ENCODE measurements at regions not wholly inside any gene's neighbourhood (a gene's known extent, or its start where the extent isn't known, plus 50 kb on each side); places are given as distances from the start of the nearest gene placed in this dataset.

DNA sequence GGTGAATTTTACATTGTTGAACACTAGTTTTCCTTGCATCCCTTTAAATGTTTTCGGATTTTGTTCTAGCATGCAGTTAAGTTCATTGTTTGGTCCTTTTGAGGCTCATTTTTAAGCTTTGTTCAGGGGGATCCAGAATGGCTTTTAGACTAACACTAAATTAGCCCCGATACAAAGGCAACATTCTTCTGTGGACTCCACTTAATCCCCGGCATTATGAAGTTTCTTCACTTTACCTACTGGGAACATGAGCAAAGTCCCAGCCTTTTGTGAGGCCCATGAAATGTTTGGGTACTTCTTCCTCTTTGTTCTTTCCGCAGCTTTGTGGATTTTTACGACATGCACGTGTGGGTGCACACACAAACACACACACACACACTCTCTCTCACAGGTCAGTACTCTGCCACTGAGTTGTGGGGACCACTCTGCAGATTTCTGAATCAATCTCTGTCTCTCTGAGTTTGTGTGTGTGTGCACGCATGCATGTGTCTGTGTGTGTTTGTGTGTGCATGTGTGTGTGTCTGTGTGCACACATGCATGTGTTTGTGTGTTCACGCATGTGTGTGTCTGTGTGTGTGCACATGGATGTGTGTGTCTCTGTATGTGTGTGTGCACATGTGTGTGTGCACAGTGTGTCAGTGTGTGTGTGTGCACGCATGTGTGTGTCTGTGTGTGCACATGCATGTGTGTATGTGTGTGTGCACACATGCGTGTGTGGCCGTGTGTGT lies 240.4 kb upstream of the TNRC6C start:
- H3K36me3 ChIP-seq (ENCODE audit: low read depth) = no peaks in the 10 kb centered on the region
- ATAC-seq (ENCODE audit: low read depth) (no peak), DNase-seq (ENCODE audit: low spot score) (no peak)

GRCh38 chr17:77718669-77718961 lies 239.9 kb upstream of the TNRC6C start:
- Histone ChIP-seq H3K36me3 (ENCODE audit: low read depth) (no peaks in the 10 kb centered on the region), H3K4me1 (ENCODE audit: insufficient read depth, poor library complexity, severe bottlenecking) (no peaks in the 10 kb centered on the region), H3K27me3 (ENCODE audit: insufficient read depth, poor library complexity, severe bottlenecking) (peaks cover 11% of the 10 kb centered on the region), H3K9me3 (ENCODE audit: severe bottlenecking) (peaks cover 2% of the 10 kb centered on the region), H3K27ac (ENCODE audit: poor library complexity, severe bottlenecking) (no peak overlapping the region), H3K4me3 (ENCODE audit: severe bottlenecking) (no peak overlapping the region)
- ATAC-seq (ENCODE audit: low read depth) = no peak
- no peak for DNase-seq (ENCODE audit: low spot score)
- TF ChIP-seq, protein P1, sequence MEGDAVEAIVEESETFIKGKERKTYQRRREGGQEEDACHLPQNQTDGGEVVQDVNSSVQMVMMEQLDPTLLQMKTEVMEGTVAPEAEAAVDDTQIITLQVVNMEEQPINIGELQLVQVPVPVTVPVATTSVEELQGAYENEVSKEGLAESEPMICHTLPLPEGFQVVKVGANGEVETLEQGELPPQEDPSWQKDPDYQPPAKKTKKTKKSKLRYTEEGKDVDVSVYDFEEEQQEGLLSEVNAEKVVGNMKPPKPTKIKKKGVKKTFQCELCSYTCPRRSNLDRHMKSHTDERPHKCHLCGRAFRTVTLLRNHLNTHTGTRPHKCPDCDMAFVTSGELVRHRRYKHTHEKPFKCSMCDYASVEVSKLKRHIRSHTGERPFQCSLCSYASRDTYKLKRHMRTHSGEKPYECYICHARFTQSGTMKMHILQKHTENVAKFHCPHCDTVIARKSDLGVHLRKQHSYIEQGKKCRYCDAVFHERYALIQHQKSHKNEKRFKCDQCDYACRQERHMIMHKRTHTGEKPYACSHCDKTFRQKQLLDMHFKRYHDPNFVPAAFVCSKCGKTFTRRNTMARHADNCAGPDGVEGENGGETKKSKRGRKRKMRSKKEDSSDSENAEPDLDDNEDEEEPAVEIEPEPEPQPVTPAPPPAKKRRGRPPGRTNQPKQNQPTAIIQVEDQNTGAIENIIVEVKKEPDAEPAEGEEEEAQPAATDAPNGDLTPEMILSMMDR (IDR thresholded peaks at IDR 0.05; ENCODE audit: poor library complexity, severe bottlenecking) = no peak

More for the DNA sequence above, 240.4 kb upstream of the TNRC6C start:
- no peaks in the 10 kb centered on the region for H3K4me1 ChIP-seq (ENCODE audit: insufficient read depth, poor library complexity, severe bottlenecking)
- H3K27me3 ChIP-seq (ENCODE audit: insufficient read depth, poor library complexity, severe bottlenecking) = peaks cover 16% of the 10 kb centered on the region
- no peak overlapping the region for H3K4me3 ChIP-seq (ENCODE audit: severe bottlenecking)
- H3K27ac ChIP-seq (ENCODE audit: poor library complexity, severe bottlenecking) = no peak overlapping the region
- peaks cover 2% of the 10 kb centered on the region for H3K9me3 ChIP-seq (ENCODE audit: severe bottlenecking)
- TF ChIP-seq, protein P1 (IDR thresholded peaks at IDR 0.05; ENCODE audit: poor library complexity, severe bottlenecking) = no peak

DNA sequence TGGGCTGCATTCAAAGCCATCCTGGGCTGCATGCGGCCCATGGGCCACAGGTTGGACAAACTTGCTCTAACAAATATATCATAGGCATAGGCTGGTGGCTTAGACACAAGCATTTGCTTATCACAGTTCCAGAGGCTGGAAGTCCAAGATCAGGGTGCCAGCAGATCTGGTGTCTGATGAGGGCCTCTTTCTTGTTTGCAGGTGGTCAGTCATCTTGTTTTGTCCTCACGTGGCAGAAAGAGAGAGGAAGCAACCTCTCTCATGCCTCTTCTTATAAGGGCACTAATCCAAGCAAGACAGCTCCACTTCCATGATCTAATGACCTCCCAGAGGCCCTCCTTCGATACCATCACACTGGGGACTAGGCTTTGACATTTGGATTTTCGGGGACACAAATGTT lies 238.7 kb upstream of the TNRC6C start:
- H3K9me3 ChIP-seq (ENCODE audit: severe bottlenecking) = peaks cover 2% of the 10 kb centered on the region
- ATAC-seq (ENCODE audit: low read depth) (no peak), DNase-seq (ENCODE audit: low spot score) (no peak)
- H3K36me3 ChIP-seq (ENCODE audit: low read depth) = no peaks in the 10 kb centered on the region
- H3K4me3 ChIP-seq (ENCODE audit: severe bottlenecking) = no peak overlapping the region
- TF ChIP-seq, protein P1 (IDR thresholded peaks at IDR 0.05; ENCODE audit: poor library complexity, severe bottlenecking) = no peak
- no peak overlapping the region for H3K27ac ChIP-seq (ENCODE audit: poor library complexity, severe bottlenecking)
- peaks cover 4% of the 10 kb centered on the region for H3K27me3 ChIP-seq (ENCODE audit: insufficient read depth, poor library complexity, severe bottlenecking)
- no peaks in the 10 kb centered on the region for H3K4me1 ChIP-seq (ENCODE audit: insufficient read depth, poor library complexity, severe bottlenecking)

- ATAC-seq (ENCODE audit: low read depth) (no peak), DNase-seq (ENCODE audit: low spot score) (no peak)
- H3K9me3 ChIP-seq (ENCODE audit: severe bottlenecking) = peaks cover under 1% of the 10 kb centered on the region
- no peaks in the 10 kb centered on the region for H3K36me3 ChIP-seq (ENCODE audit: low read depth)
- H3K4me1 ChIP-seq (ENCODE audit: insufficient read depth, poor library complexity, severe bottlenecking) = no peaks in the 10 kb centered on the region
- H3K4me3 ChIP-seq (ENCODE audit: severe bottlenecking) = no peak overlapping the region
- H3K27ac ChIP-seq (ENCODE audit: poor library complexity, severe bottlenecking) = no peak overlapping the region
- TF ChIP-seq, protein P1 (IDR thresholded peaks at IDR 0.05; ENCODE audit: poor library complexity, severe bottlenecking) = no peak
- no peaks in the 10 kb centered on the region for H3K27me3 ChIP-seq (ENCODE audit: insufficient read depth, poor library complexity, severe bottlenecking)
Observed at GRCh38 chr17:77720946-77721845, 237.3 kb upstream of the TNRC6C start.

DNA sequence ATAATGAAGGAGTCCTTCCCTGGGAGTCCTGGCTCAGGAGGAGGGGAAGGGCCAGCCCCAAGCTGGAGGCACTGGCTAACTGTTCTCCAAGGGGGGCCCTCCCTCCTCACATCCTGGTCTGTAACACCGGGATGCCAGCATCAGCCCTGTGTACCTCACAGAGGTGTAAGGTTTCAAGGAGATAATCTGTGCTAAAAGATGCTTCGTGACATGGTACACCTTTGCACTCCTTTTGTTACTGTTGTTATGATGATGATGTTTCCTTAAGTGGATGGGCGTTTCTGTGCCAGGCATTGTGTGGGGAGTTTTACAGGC lies 236.7 kb upstream of the TNRC6C start:
- no peak overlapping the region for H3K4me3 ChIP-seq (ENCODE audit: severe bottlenecking)
- H3K4me1 ChIP-seq (ENCODE audit: insufficient read depth, poor library complexity, severe bottlenecking) = no peaks in the 10 kb centered on the region
- no peak for DNase-seq (ENCODE audit: low spot score)
- TF ChIP-seq, protein P1 (IDR thresholded peaks at IDR 0.05; ENCODE audit: poor library complexity, severe bottlenecking) = no peak
- no peaks in the 10 kb centered on the region for H3K9me3 ChIP-seq (ENCODE audit: severe bottlenecking)
- no peaks in the 10 kb centered on the region for H3K27me3 ChIP-seq (ENCODE audit: insufficient read depth, poor library complexity, severe bottlenecking)
- H3K36me3 ChIP-seq (ENCODE audit: low read depth) = no peaks in the 10 kb centered on the region
- H3K27ac ChIP-seq (ENCODE audit: poor library complexity, severe bottlenecking) = no peak overlapping the region
- ATAC-seq (ENCODE audit: low read depth) = no peak

Data from RWPE2 (cell line).